DMS114 treated with DMSO at 0.1 percent for 48 hours (cell line): ENCODE measurements at regions not wholly inside any gene's neighbourhood (a gene's known extent, or its start where the extent isn't known, plus 50 kb on each side); places are given as distances from the start of the nearest gene placed in this dataset.
"Not testable (repeated sequence)": the region's sequence is repeated elsewhere in the genome, so short reads cannot be mapped to it uniquely, and the experiment has no call there.

Experiments used
- DNase-seq: peaks from one replicate; lab custom pipeline; 2025; ENCODE audit not compliant: unreplicated experiment; lab: John Stamatoyannopoulos, UW

DNA sequence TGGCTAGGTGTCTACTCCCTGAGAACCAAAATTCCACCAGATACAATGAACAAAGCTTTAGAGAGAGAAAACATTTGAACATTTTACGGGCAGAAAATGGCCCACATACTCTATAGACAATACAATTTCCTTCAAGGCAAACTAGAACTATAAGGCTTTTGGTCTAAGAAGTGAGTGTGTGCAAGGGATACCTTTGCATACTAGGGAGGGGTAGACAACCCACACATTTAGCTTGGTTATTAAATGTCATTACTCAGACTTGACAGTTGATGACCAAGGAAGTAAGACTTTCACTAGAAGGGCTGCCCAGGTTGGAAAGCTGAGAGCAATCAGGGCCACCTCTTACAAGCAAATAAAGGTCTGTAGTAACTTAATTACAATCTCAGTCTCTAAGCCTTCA lies 64.0 kb upstream of the PLEKHM1 start:
- DNase-seq: not testable (repeated sequence)

DNA sequence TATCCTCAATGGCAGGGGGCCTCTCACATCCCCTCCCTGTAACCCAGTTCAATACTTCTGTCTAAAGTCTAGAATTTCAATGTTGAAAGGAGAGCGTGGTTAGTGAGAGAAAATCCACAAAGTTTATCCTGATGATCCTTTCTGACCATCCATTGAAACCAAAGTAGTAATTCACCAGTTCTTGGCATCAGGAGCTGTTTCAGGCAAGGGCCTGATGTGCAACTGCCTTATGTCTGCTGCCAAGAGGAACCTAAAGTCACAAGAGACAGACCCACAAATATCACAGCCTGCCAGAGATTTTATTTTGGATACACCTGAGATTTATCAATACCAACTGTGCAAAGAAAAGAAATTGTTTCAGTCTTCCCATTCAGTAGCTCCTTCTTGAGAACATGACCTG lies 68.3 kb upstream of the PLEKHM1 start:
- DNase-seq: not testable (repeated sequence)

DNA sequence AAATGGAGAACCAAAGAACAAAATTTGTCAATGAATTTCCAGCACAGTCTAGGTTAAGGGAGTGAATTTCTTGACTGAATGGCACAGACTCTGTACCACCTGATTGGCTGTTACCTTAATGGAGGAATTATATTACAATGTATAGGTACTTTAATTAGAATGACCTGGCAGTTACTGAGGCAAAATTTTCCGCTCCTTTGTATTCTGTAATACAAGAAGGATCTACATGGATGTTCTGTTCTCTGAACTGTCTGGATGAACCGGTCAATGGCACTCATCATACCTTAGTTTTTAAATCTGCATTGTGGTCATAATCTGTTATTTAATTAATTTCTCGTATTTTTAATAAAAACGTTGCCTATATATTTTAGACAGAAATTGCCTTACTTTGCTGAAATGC lies 72.3 kb upstream of the PLEKHM1 start:
- not testable (repeated sequence) for DNase-seq

DNA sequence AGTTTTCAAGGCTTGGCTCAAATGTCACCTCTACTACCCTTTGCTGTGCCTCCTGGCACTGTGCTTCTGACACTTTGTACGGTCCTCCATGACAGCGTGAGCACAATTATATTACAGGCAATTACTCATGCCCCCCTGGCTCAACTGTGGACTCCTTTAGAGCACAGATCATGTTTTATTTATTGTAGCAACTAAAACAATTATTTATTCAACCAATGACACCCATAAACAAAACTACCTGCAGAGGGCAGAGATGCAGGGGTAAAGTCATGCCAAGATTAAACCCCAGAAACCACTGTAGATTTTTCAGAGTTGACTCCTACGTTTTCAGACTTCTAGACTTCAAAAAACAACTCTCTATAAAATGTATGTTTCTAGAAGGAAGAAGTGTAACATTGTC lies 72.8 kb upstream of the PLEKHM1 start:
- DNase-seq: not testable (repeated sequence)

DNA sequence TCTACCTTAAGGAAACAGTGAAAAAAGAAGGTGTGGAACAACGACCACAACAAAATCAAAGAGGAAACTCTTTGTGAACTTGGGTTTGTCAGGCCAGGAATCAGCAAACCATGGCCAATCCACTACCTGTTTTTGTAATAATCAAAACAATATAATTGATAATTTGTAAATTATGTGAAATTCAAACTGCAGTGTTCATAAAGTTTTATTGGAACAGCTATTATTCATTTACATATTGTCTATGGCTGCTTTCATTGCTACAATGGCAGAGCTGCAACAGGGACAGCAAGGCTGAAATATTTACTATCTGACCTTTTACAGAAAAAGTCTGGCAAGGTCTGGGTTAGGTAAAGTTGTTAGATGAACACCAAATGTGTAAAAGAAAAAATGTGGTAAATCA lies 77.8 kb upstream of the PLEKHM1 start:
- not testable (repeated sequence) for DNase-seq

DNA sequence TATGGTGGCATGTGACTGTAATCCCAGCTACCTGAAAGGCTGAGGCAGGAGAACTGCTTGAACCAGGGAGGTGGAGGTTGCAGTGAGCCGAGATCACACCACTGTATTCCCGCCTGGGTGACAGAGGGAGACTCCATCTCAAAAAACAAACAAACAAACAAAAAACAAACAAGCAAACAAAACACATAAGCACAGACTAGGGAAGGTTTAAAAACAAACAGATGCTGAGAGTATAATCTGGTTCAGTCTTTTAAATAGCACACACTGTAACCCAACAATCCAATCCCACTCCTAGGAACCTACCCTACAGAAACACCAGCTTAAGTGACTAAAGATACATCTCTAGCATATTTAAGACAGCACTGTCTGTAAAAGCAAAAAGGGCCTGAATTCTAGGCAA lies 82.8 kb upstream of the PLEKHM1 start:
- DNase-seq: not testable (repeated sequence)

DNA sequence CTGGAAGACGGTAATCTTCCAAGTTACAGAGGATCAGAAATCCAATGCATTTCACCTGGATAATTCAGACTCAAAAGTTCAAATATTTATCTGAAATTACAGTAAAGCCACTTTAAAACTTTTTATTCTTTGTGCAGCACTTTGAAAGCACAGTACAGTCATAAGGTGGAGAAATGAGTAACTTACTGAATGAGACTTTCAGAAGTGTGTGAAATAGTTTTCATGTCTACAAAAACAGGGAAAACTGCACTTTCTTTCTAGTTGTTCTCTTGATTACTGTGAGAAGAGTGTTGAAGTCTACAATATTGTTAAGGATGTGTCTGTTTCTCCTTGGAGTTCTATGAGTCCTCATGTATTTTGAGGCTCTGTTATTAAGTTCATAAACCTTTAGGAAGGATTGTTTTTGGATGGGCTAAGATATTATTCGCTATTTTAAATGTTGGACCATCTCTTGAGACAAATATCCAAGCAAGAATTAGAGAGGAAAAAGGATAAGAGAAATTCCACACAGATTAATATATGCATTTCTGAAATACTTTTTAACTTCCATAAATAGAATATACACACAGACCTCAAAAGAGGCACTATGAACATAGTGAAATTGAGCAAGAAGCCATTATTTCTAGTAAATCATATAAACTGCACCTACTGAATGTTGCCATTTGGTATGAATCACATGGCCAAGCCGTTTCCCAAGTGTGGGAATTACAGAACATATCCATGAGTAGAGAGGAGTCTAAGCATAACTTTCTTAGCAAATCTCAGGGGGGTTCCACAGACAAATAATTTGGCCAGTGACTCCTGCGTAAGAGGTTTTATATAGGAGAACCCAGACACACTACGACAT lies 83.6 kb upstream of the PLEKHM1 start:
- DNase-seq: no peak

DNA sequence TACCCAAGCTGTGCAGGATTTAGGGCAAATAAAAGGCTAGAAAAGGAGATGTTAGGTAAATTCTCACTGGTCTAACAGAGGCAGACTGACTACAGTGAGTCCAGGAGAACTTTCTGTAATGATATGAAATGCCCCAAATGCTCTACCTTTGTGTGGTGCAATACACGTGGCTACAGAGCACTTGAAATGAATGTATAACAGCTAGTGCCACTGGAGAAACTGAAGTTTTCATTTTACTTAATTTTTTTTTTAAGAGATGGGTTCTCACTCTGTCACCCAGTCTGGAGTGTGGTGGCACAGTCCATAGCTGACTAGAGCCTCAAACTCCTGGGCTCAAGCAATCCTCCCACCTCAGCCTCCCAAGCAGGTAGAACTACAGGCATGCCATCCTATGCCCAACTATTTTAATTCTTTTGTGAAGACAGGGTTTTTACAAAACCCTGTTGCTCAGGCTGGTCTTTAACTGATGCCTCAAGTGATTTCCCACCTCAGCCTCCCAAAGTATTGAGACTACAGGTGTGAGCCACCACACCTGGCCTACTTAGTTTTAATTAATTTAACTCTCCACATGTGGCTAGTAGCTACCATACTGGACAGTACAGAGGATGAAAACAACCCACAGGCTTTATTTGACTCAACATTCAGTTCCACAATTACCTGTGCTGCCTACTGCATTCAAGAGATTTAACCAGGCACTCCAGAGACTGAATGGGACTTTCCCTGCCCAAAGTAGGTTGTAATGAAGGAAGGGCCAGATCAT lies 84.8 kb upstream of the PLEKHM1 start:
- no peak for DNase-seq

DNA sequence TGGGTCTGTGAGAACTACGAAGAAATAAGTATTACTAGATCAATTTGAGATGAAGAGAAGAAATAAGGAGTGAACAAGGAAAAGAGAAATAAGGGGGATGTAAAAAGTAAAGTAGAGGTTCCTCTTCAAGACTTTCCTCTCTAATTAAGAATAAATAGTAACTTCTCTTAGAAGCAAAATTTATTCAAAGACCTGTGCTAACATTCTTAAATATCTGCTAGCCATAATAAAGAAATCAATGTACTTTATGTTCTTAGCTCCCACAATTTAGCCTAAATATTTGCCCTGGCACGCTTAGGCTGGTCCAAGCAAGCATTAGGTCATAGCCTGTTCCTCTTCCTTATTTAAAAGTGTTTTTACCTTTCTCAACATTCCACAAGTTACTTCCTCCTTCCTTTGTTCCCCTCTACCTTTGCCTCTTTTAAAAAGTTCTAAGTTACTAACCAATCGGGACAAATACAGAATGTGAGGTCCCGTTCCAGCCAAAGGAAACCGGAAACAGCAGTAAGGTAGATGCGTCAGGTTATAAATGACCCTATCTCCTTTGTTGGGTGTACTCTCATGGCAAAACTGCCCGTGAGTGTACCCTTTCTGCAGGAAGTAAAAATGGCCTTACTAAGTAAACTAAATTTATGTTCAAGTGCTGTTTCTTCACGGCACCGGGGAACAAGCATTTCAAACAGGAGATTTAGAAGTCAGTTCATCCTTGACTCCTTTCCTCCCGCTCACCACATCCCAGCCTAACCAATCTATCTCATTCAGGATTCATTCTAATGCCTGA lies 86.2 kb upstream of the PLEKHM1 start:
- not testable (repeated sequence) for DNase-seq

DNA sequence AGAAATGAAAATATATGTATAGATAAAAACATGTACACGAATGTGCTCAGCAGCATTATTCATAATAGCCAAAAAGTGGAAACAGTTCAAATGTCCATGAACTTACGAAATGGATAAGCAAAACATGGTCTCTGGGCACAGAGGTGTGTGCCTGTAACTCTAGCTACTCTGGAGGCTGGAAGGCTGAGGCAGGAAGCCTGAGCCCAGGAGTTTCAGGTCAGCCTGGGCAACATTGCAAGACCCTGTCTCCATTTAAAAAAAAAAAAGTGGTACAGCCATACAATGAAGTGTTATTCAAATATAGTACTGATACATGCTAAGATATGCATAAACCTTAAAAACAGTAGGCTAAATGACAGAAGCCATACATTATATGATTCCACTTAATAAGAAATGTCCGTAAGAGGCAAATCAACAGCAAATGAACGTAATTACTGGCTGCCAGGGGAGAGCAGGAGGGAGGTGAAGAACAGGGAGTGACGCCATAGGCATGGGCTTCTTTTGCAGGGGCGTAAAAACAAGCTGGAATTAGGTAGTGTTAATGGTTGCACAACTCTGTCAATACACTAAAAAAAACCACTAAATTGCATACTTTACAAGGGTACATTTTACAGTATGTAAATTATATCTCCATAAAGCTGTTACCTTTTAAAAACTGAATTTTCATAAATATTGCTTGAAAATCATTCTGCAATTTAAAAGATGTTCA lies 87.2 kb upstream of the PLEKHM1 start:
- no peak for DNase-seq

DNA sequence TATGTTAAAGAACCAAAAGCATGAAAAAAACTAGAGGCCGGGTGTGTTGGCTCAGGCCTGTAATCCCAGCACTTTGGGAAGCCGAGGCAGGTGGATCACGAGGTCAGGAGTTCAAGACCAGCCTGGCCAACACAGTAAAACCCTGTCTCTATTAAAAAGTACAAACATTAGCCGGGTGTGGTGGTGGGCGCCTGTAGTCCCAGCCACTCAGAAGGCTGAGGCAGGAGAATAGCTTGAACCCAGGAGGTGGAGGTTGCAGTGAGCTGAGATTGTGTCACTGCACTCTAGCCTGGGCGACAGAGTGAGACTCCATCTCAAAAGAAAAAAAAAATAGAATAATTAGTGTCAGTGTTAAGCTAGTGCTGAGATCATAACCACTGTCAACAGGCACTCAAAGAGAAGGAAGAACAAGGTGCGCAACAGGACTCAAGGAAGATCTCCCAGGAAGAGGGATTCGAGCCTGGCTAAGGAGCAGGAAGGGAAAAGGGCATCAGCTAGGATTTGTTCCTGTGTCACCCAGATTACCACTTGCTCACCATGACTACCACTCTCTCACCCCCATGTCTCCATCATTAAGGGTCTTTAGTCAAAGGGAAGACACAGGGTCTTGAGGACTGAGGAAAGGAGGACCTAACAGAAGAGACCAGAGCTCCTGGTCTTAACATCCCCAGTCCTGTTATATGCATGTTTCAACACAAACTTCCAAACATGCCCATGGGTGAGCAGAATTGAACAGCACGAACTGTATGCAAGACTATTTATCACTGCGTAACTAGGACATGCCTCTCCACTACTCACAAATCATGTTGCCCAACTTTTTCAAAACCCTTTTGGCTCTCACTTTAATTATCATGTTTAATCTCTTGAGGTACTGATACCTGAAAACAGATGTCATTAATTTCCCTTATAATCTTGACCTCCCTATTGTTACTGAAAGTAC lies 88.3 kb upstream of the PLEKHM1 start:
- no peak for DNase-seq

DNA sequence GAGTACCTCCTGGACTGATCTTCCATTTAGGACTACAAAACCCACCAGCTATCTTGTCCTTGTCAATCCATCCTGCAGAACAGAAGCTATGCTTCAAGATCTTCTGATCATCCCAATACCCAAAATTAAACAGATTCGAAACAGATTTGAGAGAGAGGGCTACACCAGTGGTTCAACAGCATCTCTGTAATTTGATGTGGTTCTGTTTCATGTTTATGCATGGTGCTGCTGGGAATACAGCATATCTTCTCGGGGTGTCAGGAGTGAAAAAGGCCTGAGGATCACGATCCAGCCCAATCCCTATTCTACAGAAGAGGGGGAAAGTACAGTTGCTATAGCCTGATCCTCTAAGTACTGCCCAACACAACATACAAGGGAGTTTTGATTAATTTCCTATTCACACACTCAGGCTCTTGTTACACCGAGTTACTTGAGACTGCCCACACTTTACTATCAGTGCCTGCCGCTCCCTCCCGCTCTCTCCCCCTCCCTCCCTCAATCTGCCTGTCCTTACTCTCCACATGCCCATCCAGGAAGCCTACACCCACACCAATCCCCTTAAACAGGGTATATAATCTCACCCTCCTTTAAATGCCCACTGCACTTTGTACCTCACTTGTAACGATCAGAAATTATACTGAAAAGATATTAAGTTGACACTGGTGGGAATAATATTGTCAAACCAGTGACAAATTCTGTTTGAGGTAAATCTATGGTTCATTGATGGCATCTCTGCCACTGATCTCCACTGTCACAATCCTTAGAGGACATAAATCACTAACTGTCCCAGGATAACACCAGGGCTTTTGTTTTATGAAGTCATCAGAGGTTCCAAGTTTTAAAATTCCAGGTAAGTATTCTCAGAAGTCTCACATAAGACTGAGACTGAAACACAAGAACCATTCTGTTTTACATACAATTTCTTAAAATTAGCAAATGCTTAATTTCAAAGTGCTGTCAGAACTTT lies 89.3 kb upstream of the PLEKHM1 start:
- no peak for DNase-seq

DNA sequence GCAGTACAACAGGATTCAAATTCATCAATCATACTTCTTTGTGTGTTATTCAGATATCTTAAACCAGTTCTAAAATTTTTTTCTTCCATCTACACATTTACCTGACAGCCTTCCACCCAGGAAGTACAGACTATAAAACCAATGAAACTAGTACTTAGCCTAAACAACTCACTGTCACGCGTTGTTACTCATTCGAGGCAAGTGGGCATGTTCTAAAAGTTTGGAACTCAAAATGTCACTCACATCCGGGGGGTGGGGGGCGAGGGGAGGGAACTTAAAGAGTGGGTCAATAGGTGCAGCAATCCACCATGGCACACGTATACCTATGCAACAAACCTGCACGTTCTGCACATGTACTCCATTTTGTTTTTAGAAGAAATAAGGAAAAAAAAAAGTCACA lies 90.4 kb upstream of the PLEKHM1 start:
- DNase-seq: no peak

DNA sequence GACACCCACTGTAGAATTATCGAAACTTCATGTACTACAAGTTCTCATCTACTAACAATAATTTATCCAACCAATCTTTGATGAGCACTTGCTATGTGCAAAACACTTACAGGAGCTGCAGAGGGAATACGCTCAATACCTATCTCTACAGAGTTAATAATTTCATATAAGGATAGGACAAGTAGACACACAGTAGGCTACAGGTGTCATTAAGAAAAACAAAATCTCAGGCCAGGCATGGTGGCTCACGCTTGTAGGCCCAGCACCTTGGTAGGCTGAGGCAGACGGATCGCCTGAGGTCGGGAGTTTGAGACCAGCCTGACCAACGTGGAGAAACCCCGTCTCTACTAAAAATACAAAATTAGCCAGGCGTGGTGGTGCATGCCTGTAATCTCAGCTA lies 91.3 kb upstream of the PLEKHM1 start:
- no peak for DNase-seq

DNA sequence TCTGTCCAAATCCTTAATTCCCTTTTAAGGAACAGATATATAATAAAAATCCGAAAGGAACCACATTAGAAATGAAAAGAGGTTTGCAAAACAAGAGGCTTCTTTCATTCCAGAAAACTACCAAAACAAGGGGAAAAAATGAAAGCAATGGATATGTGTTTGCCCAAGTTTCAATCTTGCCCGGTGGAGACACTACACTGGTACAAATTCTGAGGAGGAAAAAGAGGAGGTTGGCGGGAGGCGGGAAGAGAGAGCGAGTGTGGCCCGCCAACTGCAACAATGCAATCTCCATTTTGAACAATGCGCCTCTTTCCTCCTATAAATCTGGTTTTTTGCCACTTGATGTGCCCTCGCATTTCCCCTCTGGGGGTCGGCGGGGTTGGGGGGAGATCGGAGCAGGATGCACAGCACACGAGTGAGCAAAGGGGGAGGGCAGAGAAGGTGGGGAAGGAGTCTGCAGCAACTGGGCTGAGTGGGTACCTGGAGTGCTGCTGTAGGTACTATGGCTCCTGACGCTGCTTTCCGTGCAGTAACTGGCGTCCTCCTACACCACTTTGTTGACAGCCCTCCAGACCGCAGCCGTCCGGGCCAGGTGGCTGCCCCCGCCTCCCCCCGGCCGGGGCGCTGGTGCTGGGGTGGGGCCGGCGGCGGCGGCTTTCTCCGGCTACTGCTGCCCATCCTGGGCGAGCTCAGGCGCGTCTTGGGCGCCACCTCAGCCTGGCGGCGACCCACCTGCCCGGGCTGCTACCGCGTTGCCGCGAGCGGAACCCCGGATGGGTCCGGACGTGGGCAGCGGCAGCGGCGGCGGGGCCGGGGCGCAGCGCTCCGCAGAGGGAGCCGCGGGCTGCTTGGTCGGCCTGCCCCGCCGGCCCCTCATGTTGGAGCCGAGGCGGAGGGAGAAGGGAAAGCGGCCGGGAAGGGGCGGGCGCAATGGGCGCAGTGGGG lies 93.8 kb upstream of the PLEKHM1 start:
- DNase-seq: no peak

DNA sequence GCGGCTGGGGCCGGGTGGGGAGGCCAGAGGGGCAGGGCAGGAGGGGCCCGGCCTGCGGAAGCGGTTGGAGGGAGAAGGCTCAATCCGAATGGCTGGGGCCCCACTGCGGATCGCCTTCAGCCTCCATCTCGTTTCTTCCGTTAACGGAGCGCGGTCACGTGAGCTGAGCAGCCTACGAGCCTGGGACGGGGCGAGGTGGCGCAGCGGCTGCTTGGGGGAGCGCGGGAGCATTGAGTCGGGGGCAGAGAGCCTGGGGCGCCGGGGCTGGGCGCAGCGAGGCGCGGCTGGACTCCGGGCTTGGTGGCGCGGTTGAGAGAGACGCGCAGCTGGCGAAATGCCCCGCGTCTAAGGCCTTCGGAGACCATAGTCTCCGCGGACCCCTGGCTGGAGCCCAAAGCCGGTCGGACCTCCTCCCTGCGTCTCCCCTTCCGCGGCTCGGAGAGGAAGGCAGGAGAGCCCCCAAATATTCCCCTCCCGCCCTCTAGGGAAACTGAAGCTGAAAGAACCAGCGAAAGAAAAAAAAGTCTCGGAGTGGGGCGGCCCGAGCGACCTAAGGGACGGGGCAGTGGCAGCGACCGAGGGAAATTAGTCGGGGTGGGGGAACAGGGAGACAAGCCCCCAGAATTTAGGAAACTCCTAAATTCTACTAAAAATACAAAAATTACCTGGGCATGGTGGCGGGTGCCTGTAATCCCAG lies 94.7 kb upstream of the PLEKHM1 start:
- not testable (repeated sequence) for DNase-seq
